HEK293 (cell line): ENCODE measurements at regions not wholly inside any gene's neighbourhood (a gene's known extent, or its start where the extent isn't known, plus 50 kb on each side); places are given as distances from the start of the nearest gene placed in this dataset.
"Not testable (repeated sequence)": the region's sequence is repeated elsewhere in the genome, so short reads cannot be mapped to it uniquely, and the experiment has no call there.

Experiments used
- CTCF ChIA-PET: fragments of 350-600 bp; formaldehyde crosslinking; extraction: SDS; loops from one replicate; lab custom pipeline; 2021; ENCODE audit warnings: antibody characterized with exemption; lab: Yijun Ruan, JAX
- POLR2A ChIA-PET: fragments of 300-600 bp; formaldehyde crosslinking; extraction: SDS; loops from one replicate; lab custom pipeline; 2020; ENCODE audit warnings: antibody characterized with exemption, inconsistent platforms; lab: Yijun Ruan, JAX
- H3K27ac ChIP-seq: fragments of 200-500 bp; sonication (Bioruptor generic); 2 replicates; pipeline ENCODE4 v1.5.1; 2014; ENCODE audit warnings: low read depth, low read length, control low read depth, inconsistent platforms; ENCODE audit errors: extremely low read depth
- H3K36me3 ChIP-seq, 2 experiments: fragments of 200-500 bp in 1 of 2; sonication (Bioruptor generic) in 1 of 2; 1 replicate in 1 of 2; 2 replicates in 1 of 2; pipeline ENCODE4 v1.5.1; 2014 to 2017; ENCODE audit warnings: inconsistent platforms in 2 of 2, low read length in 2 of 2; ENCODE audit not compliant: control insufficient read depth in 2 of 2, insufficient read depth in 1 of 2
- H3K4me1 ChIP-seq: fragments of 200-500 bp; sonication (Bioruptor generic); 2 replicates; pipeline ENCODE4 v1.5.1; 2014; ENCODE audit warnings: mild to moderate bottlenecking, low read length, inconsistent platforms; ENCODE audit not compliant: control insufficient read depth, insufficient read depth
- H3K4me3 ChIP-seq: 2 replicates; pipeline ENCODE4 v1.5.1; 2011; ENCODE audit warnings: low read depth, mild to moderate bottlenecking, control low read depth, low read length, moderate library complexity
- H3K9me3 ChIP-seq: fragments of 200-500 bp; sonication (Bioruptor generic); 2 replicates; pipeline ENCODE4 v1.5.1; 2014; ENCODE audit warnings: low read depth, low read length, inconsistent platforms; ENCODE audit not compliant: control insufficient read depth, insufficient read depth
- ZFP3 ChIP-seq: fragments of 450-650 bp; formaldehyde crosslinking; IDR thresholded peaks from 2 replicates; pipeline ENCODE4 v1.5.1; 2016; ENCODE audit warnings: low read depth, missing biosample characterization, missing genetic modification characterization
- TF ChIP-seq, protein P1 (sequence below): fragments of 450-650 bp; formaldehyde crosslinking; IDR thresholded peaks from 2 replicates; pipeline ENCODE4 v1.5.1; 2016; ENCODE audit warnings: missing biosample characterization, missing genetic modification characterization

GRCh38 chr21:7932834-7933233 is 2588.5 kb upstream of the TPTE start:
- H3K36me3 ChIP-seq, H3K9me3 ChIP-seq, H3K27ac ChIP-seq, H3K4me1 ChIP-seq, H3K4me3 ChIP-seq, POLR2A ChIA-PET, CTCF ChIA-PET: not testable (repeated sequence)

GRCh38 chr21:7933923-7934322 is 2587.5 kb upstream of the TPTE start:
- Histone ChIP-seq H3K4me3 (no peak overlapping the region), H3K4me1 (no peaks in the 10 kb centered on the region), H3K27ac (no peak overlapping the region), H3K36me3 (no peaks in the 10 kb centered on the region), H3K9me3 (peaks cover 2% of the 10 kb centered on the region)
- ChIA-PET CTCF (no interaction called here), POLR2A (no interaction called here)
- TF ChIP-seq ZFP3 (tag by site-specific recombination), result no peak
- TF ChIP-seq, protein P1, sequence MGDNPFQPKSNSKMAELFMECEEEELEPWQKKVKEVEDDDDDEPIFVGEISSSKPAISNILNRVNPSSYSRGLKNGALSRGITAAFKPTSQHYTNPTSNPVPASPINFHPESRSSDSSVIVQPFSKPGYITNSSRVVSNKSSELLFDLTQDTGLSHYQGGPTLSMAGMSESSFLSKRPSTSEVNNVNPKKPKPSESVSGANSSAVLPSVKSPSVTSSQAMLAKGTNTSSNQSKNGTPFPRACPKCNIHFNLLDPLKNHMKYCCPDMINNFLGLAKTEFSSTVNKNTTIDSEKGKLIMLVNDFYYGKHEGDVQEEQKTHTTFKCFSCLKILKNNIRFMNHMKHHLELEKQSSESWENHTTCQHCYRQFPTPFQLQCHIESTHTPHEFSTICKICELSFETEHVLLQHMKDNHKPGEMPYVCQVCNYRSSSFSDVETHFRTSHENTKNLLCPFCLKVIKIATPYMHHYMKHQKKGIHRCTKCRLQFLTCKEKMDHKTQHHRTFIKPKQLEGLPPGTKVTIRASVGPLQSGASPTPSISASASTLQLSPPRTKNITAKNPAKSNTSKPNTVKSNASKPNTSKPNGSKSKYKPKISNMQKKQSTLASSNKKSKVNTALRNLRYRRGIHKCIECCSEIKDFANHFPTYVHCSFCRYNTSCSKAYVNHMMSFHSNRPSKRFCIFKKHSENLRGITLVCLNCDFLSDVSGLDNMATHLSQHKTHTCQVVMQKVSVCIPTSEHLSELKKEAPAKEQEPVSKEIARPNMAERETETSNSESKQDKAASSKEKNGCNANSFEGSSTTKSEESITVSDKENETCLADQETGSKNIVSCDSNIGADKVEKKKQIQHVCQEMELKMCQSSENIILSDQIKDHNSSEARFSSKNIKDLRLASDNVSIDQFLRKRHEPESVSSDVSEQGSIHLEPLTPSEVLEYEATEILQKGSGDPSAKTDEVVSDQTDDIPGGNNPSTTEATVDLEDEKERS (tag by site-specific recombination), result 0 out of 2 replicates have a peak, but pooled peaks have one; percentile 19

DNA sequence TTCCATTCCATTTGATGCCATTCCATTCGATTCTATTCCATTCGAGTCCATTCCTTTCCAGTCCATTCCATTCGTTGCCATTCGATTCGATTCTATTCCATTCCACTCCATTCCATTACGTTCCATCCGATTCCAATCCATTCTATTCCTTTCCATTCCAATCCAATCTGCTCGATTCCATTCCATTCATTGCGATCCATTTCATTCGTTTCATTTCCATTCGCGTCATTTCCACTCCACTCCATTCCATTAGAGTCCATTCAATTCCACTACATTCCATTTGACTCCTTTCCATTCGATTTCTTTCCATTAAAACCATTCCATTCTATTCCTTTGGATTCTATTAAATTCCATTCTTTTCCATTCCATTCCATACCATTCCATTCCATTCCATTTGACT is 2584.1 kb upstream of the TPTE start:
- POLR2A ChIA-PET, CTCF ChIA-PET, H3K27ac ChIP-seq, H3K4me1 ChIP-seq, H3K36me3 ChIP-seq, H3K9me3 ChIP-seq, H3K4me3 ChIP-seq: not testable (repeated sequence)

DNA sequence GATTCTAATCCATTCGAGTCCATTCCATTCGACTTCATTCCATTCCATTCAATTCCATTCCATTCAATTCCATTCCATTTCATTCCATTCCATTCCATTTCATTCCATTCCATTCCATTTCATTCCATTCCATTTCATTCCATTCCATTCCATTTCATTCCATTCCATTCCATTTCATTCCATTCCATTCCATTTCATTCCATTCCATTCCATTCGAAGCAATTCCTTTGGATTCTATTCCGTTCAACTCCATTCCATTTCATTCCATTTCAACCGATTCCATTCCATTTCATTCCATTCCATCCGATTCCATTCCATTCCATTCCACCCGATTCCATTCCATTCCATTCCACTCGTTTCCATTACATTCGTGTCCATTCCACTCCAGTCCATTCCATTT is 2583.2 kb upstream of the TPTE start:
- POLR2A ChIA-PET, H3K27ac ChIP-seq, H3K9me3 ChIP-seq, CTCF ChIA-PET, H3K36me3 ChIP-seq, H3K4me3 ChIP-seq, H3K4me1 ChIP-seq: not testable (repeated sequence)

GRCh38 chr21:7941432-7941831 is 2580.0 kb upstream of the TPTE start:
- H3K4me3 ChIP-seq, H3K9me3 ChIP-seq, H3K36me3 ChIP-seq, CTCF ChIA-PET, POLR2A ChIA-PET, H3K4me1 ChIP-seq, H3K27ac ChIP-seq: not testable (repeated sequence)

- POLR2A ChIA-PET, H3K36me3 ChIP-seq, H3K9me3 ChIP-seq, H3K4me3 ChIP-seq, H3K4me1 ChIP-seq, CTCF ChIA-PET, H3K27ac ChIP-seq: not testable (repeated sequence)
Measured at GRCh38 chr21:7942219-7942618, 2579.2 kb upstream of the TPTE start.

DNA sequence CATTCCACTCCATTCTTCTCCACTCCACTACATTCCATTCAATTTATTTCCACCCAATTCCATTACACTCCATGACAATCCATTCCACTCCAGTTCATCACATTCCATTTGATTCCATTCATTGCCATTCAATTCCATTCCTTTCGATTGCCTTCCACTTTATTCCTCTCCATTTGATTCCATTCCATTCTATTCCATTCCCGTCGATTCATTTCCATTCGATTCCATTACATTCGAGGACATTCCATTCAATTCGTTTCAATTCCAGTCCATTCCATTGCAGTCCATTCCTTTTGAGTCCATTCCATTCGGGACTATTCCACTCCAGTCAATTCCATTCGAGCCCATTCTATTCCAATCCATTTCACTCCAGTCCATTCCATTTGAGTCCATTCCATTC is 2577.8 kb upstream of the TPTE start:
- CTCF ChIA-PET, H3K4me1 ChIP-seq, H3K9me3 ChIP-seq, H3K4me3 ChIP-seq, POLR2A ChIA-PET, H3K27ac ChIP-seq, H3K36me3 ChIP-seq: not testable (repeated sequence)
